GM18511 (cell line): ENCODE measurements at regions not wholly inside any gene's neighbourhood (a gene's known extent, or its start where the extent isn't known, plus 50 kb on each side); places are given as distances from the start of the nearest gene placed in this dataset.

Experiments used
- ATAC-seq: cut with Tn5 transposase; IDR thresholded peaks from one replicate; pipeline ENCODE4 v1.9.1; 2021; ENCODE audit warnings: mild to moderate bottlenecking, moderate library complexity; ENCODE audit not compliant: unreplicated experiment

DNA sequence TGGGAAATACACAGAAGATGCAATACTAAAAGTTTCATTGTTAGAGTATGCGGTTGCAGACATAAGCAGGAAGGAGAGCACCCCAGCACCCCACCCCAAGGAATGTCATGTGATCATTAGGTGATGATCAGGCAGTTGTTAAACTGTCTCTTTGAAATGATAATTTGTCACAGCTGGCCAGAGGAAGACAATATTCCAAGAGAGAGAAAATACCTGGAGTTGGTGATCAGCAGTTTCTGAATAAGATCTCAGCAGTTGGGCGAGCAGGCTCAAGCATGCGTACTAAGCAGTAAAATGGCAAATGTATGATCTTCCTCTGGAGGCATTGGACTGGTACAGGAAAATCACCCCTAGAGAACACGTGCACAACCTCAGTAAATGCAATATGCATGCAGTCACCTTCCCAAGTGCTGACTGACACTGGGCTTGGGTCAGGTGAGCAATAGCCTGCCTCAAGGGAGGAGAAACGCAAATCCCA is 250.1 kb upstream of the MBL2 start:
- no peak for ATAC-seq

GRCh38 chr10:53013201-53013810 is 240.7 kb upstream of the MBL2 start:
- ATAC-seq, result peak; percentile 82

GRCh38 chr10:53009961-53010907 is 237.7 kb upstream of the MBL2 start:
- ATAC-seq, result no peak

DNA sequence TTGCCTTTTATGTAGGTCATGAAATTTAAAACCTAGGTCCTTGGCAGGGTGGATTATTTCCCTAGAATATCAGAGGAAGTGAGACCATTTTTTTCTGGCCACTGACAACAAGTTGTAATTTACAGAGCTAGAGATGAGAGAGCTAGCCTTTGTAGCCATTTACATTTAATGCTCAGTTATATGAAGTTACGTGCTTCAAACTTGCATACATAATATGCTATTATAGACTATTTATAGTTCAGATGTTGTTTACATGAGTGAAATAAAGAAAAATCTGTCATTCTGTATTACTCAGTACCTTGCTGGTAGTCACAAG is 234.9 kb upstream of the MBL2 start:
- ATAC-seq, result no peak

DNA sequence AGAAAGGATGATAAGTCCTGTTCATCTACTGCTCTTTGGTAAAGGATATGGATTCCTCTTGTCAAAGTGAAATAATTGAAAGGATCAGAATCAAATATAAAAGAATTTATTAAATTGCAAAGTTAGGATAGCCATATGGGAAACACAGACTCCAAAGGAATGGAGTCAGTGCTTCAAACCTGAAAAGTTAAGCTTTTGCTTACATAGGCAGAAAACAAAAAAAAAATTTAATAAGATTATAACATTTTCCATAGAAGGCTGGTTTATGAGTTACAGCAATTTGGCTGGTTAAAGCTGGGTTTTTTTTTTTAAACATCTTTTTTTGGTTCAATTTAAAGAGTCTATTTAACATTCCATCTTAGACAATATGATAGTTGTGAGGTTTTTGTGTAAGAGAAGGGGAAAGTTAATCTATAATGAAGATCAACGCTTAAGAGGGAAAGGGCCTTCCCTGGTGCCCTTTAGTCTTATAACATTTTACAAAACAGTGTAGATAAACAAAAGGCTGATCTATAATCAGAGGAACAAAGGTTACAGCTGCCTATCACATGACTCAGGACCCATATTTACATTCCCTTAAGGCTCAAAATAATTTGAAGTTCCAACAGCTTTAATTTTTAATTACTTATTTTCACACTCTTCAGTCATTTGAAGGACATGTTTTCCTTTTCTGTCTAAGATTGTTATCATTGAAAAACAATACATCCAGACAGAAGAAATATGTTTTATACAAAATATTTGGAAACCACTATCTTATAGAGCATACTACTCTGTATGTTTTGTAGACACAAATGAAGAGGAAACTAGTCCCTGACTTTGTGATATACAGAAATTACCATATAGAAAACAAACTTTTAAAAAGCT is 234.3 kb upstream of the MBL2 start:
- ATAC-seq, result no peak

- no peak for ATAC-seq
Measured at GRCh38 chr10:53005612-53006345, 233.2 kb upstream of the MBL2 start.

DNA sequence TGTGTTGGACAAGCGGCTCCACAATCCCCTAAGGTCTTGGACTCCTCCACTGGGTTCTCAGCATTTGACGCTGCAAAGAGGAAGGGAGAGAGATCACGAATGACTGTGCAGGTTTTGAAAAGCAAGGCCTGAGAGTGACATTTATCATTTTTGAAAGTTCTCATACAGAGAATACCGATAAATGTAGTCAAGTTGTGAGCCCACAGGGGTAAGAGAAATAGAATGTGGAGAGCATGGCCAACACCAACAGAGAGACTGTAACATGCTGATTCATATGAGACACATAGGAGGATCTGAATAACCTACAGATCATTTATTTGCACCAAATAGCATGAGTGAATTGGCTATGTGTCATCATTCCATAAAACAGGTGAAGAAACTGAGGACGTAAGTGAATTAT is 230.5 kb upstream of the MBL2 start:
- peak; percentile 41 for ATAC-seq

DNA sequence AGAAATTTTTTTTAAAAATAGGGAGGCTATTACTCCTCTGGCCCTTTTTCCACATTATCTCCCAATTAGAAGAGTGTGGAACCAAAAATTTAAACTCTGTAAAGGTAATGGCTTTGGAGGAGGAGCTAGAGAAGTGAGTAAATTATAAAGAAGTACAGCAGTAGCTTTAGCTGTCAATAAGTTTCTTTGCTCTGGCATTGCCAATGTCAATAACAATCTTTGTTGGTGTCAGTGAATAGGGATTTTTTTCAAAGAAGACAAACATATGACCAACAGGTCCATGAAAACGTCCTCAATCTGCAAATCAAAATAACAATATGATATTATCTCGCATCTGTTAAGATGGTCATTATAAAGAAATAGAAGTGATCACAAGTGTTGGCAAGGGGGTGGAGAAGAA is 227.1 kb upstream of the MBL2 start:
- no peak for ATAC-seq

DNA sequence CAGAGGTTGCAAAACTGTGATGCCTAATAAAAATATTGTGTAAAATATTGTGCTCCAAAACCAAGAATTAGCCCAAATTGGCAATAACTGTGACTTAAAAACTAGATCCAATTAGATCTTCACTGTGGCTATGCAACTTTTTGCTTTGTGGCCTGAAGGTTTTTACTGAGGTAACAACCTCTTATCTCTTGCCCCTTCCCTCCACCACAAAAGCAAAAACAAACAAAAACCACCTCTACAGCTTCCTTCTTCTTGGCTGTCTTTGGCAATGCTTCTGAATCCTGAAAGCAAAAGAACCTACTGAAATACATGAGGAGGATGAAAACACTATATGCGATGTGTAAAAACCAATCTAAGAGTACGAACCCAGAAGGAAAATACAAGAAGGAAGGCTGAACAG is 226.7 kb upstream of the MBL2 start:
- no peak for ATAC-seq

DNA sequence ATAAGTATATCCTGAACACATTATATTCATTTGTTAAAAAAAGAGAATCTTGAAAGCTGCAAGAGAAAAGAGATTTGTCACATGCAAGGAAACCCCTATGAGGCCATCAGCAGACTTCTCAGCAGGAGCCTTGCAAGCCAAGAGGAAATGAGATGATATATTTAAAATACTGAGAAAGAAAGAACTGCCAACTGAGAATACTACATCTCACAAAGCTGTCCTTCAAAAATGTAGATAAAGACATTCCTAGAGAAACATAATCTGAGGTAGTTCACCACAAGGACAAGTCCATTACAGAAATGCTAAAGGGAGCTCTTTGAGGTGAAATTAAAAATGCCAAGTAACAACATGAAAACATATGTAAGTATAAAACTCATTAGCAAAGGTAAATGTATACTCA is 224.4 kb upstream of the MBL2 start:
- no peak for ATAC-seq

DNA sequence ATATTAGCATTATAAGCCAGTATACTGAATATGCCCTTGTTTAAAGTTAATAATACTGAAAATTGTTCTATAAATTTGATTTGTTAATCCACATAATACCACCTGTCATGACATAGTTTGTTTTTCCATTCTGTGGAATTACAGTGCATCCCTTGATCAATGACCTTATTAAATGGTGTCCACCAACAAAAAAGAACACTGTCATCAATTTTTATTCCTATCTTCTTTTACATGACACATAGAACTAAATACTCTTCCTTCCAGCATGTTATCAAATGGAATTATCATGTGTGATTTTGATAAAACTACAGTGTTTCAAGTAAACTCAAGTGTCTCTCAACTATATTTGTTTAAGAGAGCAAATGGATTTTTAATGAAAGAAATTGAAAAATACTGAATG is 221.8 kb upstream of the MBL2 start:
- ATAC-seq, result no peak

- ATAC-seq, result no peak
Measured at GRCh38 chr10:52993109-52993508, 220.5 kb upstream of the MBL2 start.

- no peak for ATAC-seq
Measured at GRCh38 chr10:52992567-52992966, 220.0 kb upstream of the MBL2 start.

DNA sequence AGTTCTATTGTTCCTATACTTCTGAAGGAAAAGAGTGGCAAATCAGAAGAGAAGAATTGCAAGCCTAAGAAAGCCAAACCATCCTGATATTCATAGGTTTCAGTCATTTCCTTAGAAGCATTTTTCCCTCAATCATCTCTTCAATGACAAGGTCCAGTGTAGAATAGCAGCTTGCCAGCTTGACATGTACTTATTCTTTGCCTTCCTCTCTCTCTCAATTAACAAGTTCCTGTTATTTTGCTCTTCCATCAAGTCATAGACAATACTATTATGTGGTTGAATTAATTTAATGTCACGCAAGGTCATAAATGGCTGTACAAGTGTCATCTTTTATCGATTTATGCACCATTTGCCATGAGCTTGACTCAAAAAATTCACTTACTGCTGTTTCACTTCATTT is 216.3 kb upstream of the MBL2 start:
- ATAC-seq, result no peak

GRCh38 chr10:52986125-52986524 is 213.5 kb upstream of the MBL2 start:
- no peak for ATAC-seq

DNA sequence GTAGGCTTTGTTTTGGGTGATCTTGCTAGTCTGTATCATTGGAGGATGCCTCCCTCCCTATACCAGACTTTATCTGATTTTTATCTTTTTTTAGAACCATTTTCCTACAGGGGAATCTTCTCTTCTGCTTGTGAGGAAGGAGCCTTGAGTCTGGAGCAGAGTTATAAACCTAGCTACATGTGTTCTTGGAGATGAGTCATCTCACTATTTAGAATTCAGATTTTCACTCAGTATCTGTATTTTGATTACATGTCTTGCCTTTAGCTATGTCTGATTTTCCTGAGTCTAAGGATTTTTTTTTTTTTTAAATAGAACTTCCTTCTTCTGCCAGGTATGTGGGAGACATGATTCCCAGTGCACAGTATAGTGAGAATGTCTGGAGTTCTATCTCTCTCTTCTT is 211.6 kb upstream of the MBL2 start:
- ATAC-seq, result no peak

GRCh38 chr10:52979295-52979990 is 206.9 kb upstream of the MBL2 start:
- no peak for ATAC-seq

- ATAC-seq, result no peak
Measured at GRCh38 chr10:52977581-52977980, 205.0 kb upstream of the MBL2 start.

GRCh38 chr10:52967806-52968795 is 195.5 kb upstream of the MBL2 start:
- no peak for ATAC-seq
